Thoracic aorta (tissue), 2 donors: ENCODE measurements at regions not wholly inside any gene's neighbourhood (a gene's known extent, or its start where the extent isn't known, plus 50 kb on each side); places are given as distances from the start of the nearest gene placed in this dataset.

Experiments
- ATAC-seq: fragments of 150-250 bp; one replicate; pipeline ENCODE4 v1.8.0; 2017; ENCODE audit warnings: low read depth; ENCODE audit not compliant: insufficient number of reproducible peaks, low FRiP score
- DNase-seq: peaks from one replicate; pipeline ENCODE4 v3.0.0-alpha.2; 2020; ENCODE audit warnings: low spot score
- H3K27ac ChIP-seq, 2 donors: fragments of 200-600 bp; sonication (generic); 1 replicate in 1 of 2; 2 replicates in 1 of 2; pipeline ENCODE4 v1.5.1; 2016; ENCODE audit warnings: mild to moderate bottlenecking in 2 of 2, moderate library complexity in 2 of 2
- H3K27me3 ChIP-seq: fragments of 200-600 bp; sonication (generic); replicated peaks from 2 replicates; pipeline ENCODE4 v1.6.0; 2016; ENCODE audit warnings: mild to moderate bottlenecking; ENCODE audit not compliant: insufficient read depth
- H3K36me3 ChIP-seq: fragments of 200-600 bp; sonication (generic); one replicate; pipeline ENCODE4 v1.5.1; 2016
- H3K4me1 ChIP-seq, 2 donors: fragments of 200-600 bp; sonication (generic); 1 replicate in 1 of 2; 2 replicates in 1 of 2; pipeline versions ENCODE4 v1.5.1 to v1.6.0; 2016; ENCODE audit warnings: low read depth in 2 of 2, mild to moderate bottlenecking in 1 of 2; ENCODE audit not compliant: control insufficient read depth in 1 of 2
- H3K4me3 ChIP-seq: fragments of 200-600 bp; sonication (generic); 2 replicates; pipeline ENCODE4 v1.5.1; 2016; ENCODE audit warnings: mild to moderate bottlenecking
- H3K9me3 ChIP-seq: fragments of 200-600 bp; sonication (generic); 2 replicates; pipeline ENCODE4 v1.5.1; 2016
- CTCF ChIP-seq: fragments of 200-600 bp; sonication (generic); IDR thresholded peaks from one replicate; pipeline ENCODE4 v1.5.1; 2019; ENCODE audit warnings: antibody characterized with exemption

GRCh38 chr5:173736923-173737412, 120.5 kb upstream of the BOD1 start:
- no peaks in the 10 kb centered on the region for H3K9me3 ChIP-seq
- no peak for TF ChIP-seq CTCF
- H3K27me3 ChIP-seq = no peaks in the 10 kb centered on the region
- H3K27ac ChIP-seq = no peak overlapping the region
- no peak overlapping the region for H3K4me3 ChIP-seq
- no peak for ATAC-seq
- no peak for DNase-seq
- no peaks in the 10 kb centered on the region for H3K4me1 ChIP-seq
- H3K36me3 ChIP-seq = no peaks in the 10 kb centered on the region

- Histone ChIP-seq H3K27me3 (no peaks in the 10 kb centered on the region), H3K9me3 (no peaks in the 10 kb centered on the region), H3K4me3 (no peak overlapping the region), H3K27ac (no peak overlapping the region), H3K4me1 (no peaks in the 10 kb centered on the region), H3K36me3 (no peaks in the 10 kb centered on the region)
- TF ChIP-seq CTCF = no peak
- DNase-seq (no peak), ATAC-seq (no peak)
Observed at GRCh38 chr5:173739741-173740140, 123.3 kb upstream of the BOD1 start.

- no peak overlapping the region for H3K27ac ChIP-seq
- H3K4me3 ChIP-seq = no peak overlapping the region
- H3K9me3 ChIP-seq = no peaks in the 10 kb centered on the region
- H3K27me3 ChIP-seq = no peaks in the 10 kb centered on the region
- no peak for TF ChIP-seq CTCF
- no peaks in the 10 kb centered on the region for H3K36me3 ChIP-seq
- ATAC-seq = no peak
- H3K4me1 ChIP-seq = no peaks in the 10 kb centered on the region
- no peak for DNase-seq
Observed at GRCh38 chr5:173740400-173740799, 124.0 kb upstream of the BOD1 start.

DNA sequence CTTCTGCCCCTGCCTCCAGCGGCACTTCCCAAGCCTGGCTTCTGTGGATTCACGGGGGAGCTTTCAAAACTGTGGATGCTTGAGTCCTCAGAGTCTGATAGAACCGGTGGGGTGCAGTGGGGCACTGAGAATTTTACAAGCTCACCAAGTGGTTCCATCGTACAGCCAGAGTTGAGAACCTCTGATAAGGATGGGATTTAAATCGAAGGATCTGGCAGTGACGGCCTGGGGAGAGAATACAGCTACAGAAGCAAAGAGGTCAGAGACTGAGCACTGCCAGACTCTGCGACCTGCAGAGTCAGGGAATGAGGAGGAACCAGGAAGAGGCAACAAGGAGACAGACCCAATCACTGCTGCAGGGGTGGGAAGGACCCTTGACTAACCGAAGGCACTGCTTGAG, 124.6 kb upstream of the BOD1 start:
- DNase-seq (no peak), ATAC-seq (no peak)
- H3K9me3 ChIP-seq = no peaks in the 10 kb centered on the region
- no peaks in the 10 kb centered on the region for H3K4me1 ChIP-seq
- H3K36me3 ChIP-seq = no peaks in the 10 kb centered on the region
- no peak for TF ChIP-seq CTCF
- H3K27ac ChIP-seq = no peak overlapping the region
- no peaks in the 10 kb centered on the region for H3K27me3 ChIP-seq
- no peak overlapping the region for H3K4me3 ChIP-seq

DNA sequence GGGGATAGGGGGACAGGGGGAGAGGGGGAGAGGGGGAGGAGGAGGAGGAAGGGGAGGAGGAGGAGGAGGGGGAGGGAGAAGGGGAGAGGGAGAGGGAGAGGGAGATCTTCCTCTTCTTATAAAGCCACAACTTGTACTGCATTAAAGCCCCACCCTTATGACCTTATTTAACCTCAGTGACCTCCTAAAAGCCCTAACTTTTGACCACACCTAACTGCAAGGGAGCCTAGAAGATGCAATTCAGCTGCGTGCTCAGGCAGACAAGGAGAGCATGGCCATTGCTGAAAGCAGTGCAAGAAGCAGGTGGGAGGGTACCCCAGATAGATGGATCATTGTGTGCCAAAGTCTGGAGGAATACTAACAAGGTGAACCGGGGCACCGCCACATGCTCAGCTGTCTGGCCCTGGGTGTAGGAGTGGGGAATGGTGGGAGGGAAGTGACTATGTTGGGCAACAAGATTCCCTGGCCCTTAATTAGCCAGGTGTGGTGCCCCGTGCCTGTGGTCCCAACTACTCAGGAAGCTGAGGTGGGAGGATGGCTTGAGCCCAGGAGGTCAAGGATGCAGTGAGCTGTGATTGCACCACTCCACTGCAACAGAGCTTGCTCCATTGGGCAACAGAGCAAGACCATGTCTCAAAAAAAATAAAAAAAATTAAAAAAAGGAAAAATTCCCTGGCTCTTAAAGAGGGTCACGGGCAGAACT, 125.4 kb upstream of the BOD1 start:
- no peak overlapping the region for H3K4me3 ChIP-seq
- DNase-seq (no peak), ATAC-seq (no peak)
- no peaks in the 10 kb centered on the region for H3K4me1 ChIP-seq
- H3K27ac ChIP-seq = no peak overlapping the region
- TF ChIP-seq CTCF = no peak
- H3K27me3 ChIP-seq = no peaks in the 10 kb centered on the region
- H3K9me3 ChIP-seq = no peaks in the 10 kb centered on the region
- H3K36me3 ChIP-seq = no peaks in the 10 kb centered on the region
